ENCODE measurements at regions not wholly inside any gene's neighbourhood (a gene's known extent, or its start where the extent isn't known, plus 50 kb on each side); places are given as distances from the start of the nearest gene placed in this dataset.
"Not testable (repeated sequence)": the region's sequence is repeated elsewhere in the genome, so short reads cannot be mapped to it uniquely, and the experiment has no call there.

GRCh38 chr12:89775063-89775985 lies 66.7 kb upstream of the ATP2B1 start:
- DNase-seq (ENCODE audit: extremely low read depth, low read depth, low spot score), result no peak

GRCh38 chr12:89774645-89775044 lies 66.0 kb upstream of the ATP2B1 start:
- no peak for DNase-seq (ENCODE audit: extremely low read depth, low read depth, low spot score)

- no peak for DNase-seq (ENCODE audit: extremely low read depth, low read depth, low spot score)
These were observed 61.8 kb upstream of the ATP2B1 start for GRCh38 chr12:89770391-89770790.

- DNase-seq (ENCODE audit: extremely low read depth, low read depth, low spot score), result no peak
These were observed 60.8 kb upstream of the ATP2B1 start for GRCh38 chr12:89769483-89769818.

- DNase-seq (ENCODE audit: extremely low read depth, low read depth, low spot score), result no peak
These were observed 60.2 kb upstream of the ATP2B1 start for GRCh38 chr12:89768586-89769482.

GRCh38 chr12:89765959-89766824 lies 57.6 kb upstream of the ATP2B1 start:
- no peak for DNase-seq (ENCODE audit: extremely low read depth, low read depth, low spot score)

GRCh38 chr12:89764164-89764563 lies 55.5 kb upstream of the ATP2B1 start:
- not testable (repeated sequence) for DNase-seq (ENCODE audit: extremely low read depth, low read depth, low spot score)

- no peak for DNase-seq (ENCODE audit: extremely low read depth, low read depth, low spot score)
These were observed 54.0 kb upstream of the ATP2B1 start for GRCh38 chr12:89762498-89763170.

- DNase-seq (ENCODE audit: extremely low read depth, low read depth, low spot score), result no peak
These were observed 52.1 kb upstream of the ATP2B1 start for GRCh38 chr12:89760783-89761182.

Measured in glomerular endothelial cell (primary cell).